GM21786 (cell line): ENCODE measurements at regions not wholly inside any gene's neighbourhood (a gene's known extent, or its start where the extent isn't known, plus 50 kb on each side); places are given as distances from the start of the nearest gene placed in this dataset.
A peak's percentile ranks its signal among the peaks of the same experiment; 100 is the strongest.
"Not testable (repeated sequence)": the region's sequence is repeated elsewhere in the genome, so short reads cannot be mapped to it uniquely, and the experiment has no call there.

ENCODE experiments used
- ATAC-seq: cut with Tn5 transposase; IDR thresholded peaks from one replicate; pipeline ENCODE4 v1.9.1; 2021; ENCODE audit not compliant: unreplicated experiment

DNA sequence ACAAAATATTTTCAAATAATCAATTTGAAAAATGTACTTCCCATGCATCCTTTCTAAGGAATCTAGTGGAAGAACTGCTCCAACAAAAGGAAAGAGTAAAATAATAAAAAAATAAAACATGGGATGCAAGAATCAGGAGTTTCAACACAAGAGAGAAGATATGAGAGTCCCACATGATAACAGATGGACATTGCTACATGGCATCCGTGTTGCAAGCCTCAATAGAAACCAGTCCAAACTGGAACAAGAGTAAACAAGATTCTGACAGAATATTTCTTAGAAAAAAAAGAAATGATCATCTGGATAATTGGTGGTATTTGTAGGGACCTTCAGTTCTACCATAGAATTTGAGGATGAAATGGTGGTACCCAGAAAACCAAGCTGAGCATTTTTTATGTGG, 186.8 kb downstream of the FRK start:
- ATAC-seq: no peak

DNA sequence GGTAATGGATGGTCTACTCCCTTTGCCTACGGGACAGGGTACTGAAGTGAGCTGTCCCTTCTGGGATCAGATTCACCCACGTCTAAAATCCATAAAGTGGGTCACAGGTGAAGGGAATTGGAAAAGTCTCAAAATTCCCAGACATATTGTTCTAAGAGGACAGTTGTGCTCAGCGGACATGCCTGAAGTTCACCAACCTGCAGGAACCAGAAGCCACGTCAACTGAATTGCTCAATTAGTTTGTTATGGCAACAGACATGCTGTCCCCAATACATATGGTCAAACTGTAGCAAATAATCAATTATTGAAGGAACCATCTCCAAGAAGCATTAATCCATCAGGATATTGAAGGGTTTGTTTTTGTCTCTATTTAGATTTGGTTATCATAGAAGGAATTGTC, 190.2 kb downstream of the FRK start:
- no peak for ATAC-seq

DNA sequence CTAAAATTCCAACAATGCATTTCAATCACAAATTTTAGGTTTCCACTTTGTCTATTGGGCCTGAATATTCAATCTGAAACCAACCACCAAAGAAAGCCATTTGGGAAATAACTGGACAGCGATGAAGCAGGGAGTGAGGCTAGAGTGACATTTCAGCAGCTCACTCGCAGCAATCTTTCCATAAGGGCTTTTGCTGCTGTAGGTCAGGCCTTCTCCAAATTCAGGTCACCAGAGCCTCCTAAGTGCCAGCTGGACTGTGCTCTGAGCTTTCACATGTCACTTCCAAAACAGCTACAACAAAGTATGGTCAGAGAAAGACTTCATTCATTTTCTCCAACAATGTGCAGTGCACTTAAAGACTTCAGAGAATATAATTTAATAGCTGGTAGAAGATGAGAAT, 194.8 kb downstream of the FRK start:
- no peak for ATAC-seq

DNA sequence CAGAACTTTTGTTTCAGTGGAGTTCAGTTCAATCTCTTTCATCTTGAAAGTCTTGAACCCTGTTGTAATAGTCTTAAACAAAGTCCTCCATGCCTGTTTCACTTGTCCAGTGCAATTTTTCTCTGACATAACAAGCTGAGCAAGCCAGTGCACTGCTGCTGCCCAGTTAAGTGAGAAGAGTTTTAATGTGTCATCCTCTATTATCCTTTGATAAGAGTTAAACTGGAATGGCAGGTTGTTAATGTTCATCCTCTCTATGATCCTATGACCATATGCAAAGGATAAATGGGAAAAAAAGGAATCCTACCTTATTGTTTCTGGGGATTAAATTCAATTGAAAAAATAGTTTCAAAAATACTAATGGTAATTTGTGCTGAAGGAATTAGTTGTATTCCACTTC, 197.5 kb downstream of the FRK start:
- ATAC-seq: no peak

DNA sequence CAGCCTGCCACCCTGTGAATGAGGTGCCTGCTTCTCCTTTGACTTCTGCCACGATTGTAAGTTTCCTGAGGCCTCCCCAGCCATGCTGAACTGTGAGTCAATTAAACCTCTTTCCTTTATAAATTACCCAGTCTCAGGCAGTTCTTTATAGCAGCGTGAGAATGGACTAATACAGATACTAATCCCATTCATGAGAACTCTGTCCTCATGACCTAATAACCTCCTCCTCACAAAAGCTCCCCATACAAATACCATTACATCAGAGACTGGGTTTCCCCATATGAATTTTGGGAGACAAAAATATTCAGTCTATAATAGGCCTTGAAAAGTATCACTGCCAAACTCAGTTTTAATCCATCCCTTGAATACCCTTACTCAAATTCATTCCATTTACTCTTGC, 199.0 kb downstream of the FRK start:
- not testable (repeated sequence) for ATAC-seq

DNA sequence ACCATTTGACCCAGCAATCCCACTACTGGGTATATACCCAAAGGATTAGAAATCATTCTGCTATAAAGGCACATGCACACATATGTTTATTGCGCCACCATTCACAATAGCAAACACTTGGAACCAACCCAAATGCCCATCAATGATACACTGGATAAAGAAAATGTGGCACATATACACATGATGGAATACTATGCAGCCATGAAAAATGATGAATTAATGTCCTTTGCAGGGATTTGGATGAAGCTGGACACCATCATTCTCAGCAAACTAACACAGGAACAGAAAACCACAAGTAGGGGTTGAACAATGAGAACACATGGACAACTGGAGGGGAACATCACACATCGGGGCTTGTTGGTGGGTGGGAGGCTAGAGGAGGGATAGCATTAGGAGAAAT, 201.1 kb downstream of the FRK start:
- not testable (repeated sequence) for ATAC-seq

DNA sequence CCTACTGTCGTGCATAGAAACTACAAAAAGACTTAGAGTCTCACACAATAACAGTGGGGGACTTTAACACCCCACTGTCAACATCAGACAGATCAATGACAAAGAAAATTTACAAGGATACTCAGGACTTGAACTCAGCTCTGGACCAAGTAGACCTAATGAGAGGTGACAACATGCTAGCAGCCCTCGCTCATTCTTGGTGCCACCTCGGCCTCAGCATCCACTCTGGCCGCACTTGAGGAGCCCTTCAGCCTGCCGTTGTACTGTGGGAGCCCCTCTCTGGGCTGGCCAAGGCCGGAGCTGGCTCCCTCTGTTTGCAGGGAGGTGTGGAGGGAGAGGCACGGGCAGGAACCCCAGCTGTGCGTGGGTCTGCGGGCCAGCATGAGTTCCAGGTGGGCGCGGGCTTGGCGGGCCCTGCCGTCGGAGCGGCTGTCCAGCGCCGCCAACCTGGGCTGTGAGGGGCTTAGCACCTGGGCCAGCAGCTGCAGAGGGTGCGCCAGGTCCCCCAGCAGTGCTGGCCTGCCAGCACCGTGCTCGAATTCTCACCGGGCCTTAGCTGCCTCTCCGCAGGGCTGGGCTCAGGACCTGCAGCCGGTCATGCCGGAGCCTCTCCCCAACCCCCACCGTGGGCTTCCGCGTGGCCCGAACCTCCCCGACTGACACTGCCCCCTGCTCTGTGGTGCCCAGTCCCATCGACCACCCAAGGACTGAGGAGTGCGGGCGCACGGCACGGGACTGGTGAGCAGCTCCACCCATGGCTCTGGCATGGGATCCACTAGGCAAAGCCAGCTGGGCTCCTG, 205.6 kb downstream of the FRK start:
- ATAC-seq: no peak

DNA sequence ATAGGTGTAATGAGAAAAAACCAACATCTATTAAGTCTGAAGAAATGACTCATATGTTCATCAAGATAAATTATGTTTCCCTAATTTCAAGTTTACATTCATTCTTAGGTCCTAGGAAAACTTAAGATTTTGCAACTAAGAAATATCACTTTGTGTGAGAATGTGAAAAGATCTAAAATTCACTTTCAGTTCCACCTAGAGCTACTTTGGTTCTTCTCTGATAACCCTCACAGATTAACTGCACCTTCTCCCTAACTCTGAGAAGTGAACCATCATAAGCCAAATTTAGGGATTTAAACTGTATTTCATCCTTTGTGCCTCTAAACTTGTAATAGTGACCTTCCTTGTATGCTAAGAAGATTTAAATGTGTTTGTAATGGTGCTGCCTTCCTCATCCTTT, 213.0 kb downstream of the FRK start:
- ATAC-seq: no peak

DNA sequence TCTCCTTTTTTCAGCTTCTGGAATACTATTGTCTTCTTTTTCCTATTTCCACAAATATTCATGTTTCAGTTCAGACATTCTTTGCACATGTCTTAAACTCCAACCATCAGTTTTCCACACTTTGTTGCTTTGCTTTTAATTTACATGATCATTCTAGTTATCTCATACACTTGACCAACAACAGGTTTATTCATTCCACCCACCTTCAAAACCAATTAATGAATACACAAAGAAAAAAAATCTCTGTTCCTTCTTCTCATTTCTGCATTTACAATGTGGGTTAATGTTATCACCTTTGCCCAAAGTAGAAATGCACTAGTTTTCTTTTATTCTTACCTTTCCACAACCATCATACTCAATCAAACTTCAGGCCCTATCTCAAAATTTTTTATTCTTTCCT, 216.7 kb downstream of the FRK start:
- ATAC-seq: no peak

DNA sequence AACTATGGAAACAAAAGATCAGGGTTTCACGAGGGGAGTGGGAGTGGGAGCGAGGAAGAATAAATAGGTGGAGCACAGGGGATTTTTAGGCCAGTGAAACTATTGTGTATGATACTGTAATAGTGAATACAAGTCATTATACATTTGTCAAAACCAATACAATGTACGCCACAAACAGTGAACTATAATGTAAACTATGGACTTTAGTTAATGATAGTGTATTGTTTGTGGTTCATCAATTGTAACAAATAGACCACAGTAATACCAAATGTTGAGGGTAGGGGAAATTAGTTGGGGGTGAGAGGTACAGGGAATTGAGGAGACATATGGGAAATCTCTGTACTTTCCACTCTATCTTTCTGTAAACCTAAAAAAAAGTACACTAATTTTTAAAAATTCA, 218.4 kb downstream of the FRK start:
- ATAC-seq: no peak

DNA sequence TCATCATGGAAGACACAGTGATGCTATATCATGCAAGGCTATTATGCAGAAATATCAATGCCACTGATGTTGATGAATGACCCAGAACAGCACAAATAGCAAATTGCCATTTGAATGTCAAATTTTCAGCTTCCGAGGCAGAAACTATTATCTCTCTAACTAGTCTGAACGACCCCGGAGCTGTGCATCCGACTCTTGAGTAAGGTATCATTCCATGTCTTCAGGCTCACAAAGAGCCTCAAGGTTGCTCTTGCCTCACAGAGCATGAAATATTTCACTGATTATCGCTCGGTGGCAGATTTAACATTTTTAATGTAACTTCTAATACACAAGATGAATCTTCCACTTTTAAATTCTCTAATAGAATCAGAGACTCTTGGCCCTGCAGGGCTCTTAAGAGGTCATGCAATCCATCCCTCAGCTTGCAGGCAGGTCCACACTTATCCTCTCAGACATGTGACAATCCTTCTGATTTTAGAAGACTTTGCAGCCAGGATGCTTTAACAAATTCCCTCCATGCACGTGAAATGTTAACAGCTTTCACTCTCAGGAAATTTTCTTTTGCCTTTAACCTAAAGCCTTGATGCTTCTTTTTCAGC, 221.0 kb downstream of the FRK start:
- ATAC-seq: no peak

DNA sequence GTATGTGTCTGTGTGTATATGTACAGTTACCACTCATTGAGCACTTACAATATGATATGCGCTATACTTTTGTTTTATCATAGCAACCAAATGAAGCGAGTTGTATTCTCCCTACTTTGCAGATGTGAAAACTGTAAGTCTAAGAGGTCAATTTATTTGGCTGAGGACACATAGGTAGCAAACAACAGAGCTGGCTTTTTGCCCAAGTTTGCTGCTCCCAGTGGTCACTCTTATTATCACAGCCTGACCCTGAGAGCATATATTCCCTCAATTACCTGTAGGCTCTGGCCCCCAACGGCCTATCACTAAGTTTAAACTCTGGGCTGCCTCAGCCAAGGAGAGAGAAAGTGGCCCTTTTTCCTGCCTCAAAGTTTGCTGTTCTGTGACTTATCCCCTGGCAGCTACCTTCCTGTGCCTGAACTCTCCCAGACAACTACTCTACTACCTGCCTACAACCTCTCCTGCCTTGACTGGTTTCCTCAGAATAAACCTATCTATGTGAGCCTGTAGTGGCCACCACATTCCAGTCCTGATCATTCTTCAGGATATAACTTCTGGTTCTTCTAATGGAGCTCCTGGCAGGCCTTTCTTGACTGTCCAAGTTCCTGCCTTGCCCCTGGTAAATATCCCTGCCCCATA, 221.8 kb downstream of the FRK start:
- ATAC-seq: peak; percentile 82

DNA sequence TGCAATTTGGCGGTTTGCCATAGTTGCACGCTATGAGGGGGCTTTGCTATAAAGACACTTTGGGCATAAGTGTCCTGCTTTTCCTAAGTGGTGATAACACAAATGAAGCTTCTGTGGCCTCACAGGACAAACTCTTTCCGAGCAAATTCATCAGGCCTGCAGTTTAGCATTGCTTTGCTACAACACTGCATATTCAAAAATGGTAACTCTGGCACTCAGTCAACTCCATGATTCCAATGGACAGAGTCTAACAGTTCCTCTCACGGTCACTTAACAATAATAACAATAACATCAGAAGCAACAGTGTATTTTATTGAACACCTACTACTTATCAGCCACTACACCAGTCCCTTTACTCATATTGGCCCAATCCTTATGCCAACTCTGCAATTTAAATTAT, 222.5 kb downstream of the FRK start:
- ATAC-seq: no peak

DNA sequence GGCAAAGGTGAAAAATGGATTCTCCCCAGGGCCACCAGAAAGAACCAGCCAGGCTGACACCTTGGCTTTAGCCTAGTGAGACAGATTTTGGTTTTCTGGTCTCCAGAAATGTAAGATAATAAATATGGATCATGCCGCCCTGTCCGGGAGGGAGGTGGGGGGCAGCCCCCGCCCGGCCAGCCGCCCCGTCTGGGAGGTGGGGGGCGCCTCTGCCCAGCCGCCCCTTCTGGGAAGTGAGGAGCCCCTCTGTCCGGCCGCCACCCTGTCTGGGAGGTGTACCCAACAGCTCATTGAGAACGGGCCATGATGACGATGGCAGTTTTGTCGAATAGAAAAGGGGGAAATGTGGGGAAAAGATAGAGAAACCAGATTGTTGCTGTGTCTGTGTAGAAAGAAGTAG, 224.3 kb downstream of the FRK start:
- not testable (repeated sequence) for ATAC-seq

DNA sequence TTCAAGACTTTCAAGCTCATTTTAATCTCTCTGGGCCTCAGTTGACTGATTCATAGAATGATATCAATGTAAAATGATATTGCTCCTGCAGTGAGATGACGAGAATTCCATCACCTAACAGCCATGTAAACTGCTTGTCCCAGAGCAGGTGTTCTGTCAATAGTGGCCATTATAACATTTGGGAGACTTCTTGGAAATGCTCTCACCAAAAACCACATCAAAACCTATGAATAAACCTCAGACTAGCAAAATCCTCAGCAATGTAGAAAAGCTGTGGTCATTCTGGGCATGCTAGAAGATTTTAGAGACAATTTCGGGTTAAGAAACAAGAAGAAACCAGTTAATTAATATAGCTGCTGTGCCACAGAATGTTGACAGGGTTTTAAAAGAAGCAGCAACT, 225.4 kb downstream of the FRK start:
- no peak for ATAC-seq

DNA sequence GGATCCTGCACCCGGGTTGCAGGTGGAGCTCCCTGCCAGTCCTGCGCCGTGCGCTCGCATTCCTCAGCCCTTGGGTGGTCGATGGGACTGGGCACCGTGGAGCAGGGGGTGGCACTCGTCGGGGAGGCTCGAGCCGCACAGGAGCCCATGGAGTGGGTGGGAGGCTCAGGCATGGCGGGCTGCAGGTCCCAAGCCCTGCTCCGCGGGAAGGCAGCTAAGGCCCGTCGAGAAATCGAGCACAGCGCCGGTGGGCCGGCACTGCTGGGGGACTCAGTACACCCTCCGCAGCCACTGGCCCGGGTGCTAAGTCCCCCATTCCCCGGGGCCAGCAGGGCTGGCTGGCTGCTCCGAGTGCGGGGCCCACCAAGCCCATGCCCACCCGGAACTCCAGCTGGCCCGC, 226.1 kb downstream of the FRK start:
- ATAC-seq: not testable (repeated sequence)

DNA sequence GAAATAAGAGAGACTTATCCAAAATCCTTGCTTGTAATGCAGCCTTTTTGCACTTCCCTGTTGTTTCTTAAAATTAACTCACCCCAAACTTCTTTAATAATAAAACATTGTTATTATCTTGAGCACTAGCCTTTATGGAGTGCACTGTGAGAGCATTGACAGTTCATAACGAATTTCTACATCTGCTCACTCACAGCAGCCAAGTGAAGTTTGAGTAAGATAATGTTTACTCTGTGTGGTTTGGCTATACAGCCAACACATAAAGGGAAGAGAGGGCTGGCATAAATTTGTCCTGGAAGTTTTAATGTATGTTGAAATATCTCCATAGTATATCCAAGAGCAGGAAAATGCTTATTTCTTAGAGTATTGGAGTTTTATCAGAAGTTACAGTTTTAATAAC, 227.9 kb downstream of the FRK start:
- no peak for ATAC-seq

DNA sequence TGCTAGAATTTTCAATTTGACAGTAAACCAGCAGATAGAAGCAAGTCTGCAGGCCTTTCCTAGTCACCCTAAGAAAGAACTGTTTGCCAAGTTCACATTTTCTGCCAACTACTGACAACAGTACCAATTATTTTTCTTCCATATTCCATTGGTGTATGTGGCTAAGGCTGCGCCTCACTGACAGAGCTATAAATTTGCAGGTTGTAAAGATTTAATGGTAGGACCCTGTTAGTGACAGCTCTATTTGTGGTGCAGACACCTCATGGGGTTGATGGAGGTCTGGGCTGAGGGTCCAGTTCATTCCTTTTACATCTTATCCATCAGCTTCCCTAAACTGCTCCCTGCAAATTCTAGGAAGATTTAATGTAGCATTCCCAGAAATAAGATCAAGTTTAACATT, 228.5 kb downstream of the FRK start:
- ATAC-seq: no peak

DNA sequence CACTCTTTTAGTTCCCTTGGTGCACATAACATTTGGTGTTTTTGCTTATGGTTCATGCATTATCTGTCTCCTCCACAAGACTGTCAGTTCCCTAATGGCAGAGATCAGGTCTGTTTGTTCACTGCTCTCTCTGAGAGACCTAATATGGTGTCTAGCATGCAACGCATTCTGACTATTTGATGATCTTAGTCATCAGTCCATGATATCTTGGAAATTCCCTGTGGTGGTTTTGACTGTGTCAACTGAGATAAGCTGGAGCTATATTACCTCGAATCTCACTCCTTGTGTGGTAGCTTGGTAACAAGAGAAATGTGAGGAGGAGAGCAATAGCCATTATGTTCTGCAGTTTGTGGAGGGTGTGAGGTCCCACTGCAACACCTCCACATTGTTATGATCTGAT, 229.8 kb downstream of the FRK start:
- ATAC-seq: no peak

DNA sequence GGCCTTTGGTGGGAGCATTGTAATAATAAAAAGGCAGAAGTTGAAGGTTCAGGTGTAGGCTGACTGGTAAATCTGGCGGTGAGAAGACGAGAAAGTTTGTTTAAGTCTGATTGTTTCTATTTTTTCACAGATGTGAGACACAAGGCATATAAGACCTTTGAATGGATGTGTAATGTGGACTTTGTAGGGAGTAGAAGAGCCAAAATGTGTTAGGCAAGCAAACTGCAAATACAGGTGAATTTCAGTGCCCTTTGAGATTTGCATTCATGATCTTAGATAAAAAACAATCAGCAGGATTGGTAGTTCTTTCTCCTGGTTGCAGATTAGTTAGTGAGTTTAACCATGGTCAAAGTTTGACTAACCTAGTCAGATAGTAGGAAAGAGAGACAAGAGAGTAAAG, 238.9 kb downstream of the FRK start:
- no peak for ATAC-seq

DNA sequence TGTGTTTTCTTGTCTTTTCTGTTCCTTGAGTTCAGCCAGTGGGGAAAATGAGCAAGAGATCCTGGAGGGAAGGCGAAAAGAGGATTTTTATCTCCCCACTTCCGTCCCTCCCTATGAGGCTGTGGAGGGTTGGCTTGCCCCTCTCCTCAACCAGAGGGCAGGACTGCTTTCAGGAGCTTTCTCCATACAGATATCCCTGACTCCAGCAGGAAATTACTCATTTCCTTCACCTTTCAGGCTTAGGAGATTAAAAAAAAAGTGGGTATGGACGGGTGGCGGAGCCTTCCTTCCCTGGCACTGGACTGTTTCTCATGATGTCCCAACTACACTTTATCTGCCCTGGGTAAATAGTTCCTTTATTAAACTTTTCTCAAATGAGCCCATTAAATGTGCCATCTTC, 241.2 kb downstream of the FRK start:
- no peak for ATAC-seq

DNA sequence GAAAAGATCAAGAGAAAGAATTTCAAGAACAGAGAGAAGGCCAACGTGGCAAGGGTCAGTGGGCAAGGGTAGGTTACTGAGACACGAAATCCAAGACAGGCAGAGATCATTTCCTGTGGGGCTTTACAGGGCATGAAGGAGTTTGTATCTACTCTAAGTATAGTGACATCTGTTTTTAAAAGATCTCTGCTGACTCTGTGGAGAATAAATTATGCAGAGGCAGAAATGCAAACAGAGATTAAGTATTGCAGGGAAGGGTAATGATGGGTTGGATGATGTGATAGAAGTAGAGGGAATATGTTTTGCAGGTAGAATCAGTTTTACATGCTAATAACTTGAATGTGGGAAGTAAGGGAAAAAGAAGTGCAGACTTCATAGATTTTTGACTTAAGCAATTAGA, 243.5 kb downstream of the FRK start:
- ATAC-seq: no peak
